ENCODE measurements at regions not wholly inside any gene's neighbourhood (a gene's known extent, or its start where the extent isn't known, plus 50 kb on each side); places are given as distances from the start of the nearest gene placed in this dataset.

DNA sequence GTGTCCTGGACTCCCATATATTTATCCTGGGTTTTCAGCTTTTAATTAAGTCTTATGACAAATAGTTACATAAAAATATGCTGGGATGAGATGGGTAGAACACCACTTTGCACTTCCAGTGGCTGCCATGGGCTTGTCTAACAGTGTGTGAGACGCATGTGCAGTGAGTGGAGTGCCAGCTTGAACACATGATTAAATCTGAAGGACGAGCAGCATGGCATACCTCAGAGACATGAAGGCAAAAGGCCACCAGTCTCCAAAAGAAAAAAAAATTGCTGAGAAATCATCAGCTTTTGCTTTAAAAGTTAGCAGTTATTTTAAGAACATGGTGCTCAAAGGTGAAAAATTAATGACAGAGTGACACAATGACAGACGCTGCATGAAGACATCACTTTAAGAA is 139.0 kb upstream of the ADCY1 start:
- Histone ChIP-seq H3K4me3 (replicated peaks in 1 of 2; ENCODE audit: low read depth in 1 of 2, low read length in 2 of 2) (no peak overlapping the region), H3K27me3 (ENCODE audit: insufficient read depth, low read length) (peaks cover 57% of the 10 kb centered on the region), H3K27ac (ENCODE audit: low read depth, low read length) (no peak overlapping the region), H3K9me3 (ENCODE audit: control insufficient read depth in 1 of 2, insufficient read depth in 1 of 2, low read depth in 1 of 2, low read length in 2 of 2) (0 out of 4 replicates have a peak, but pooled peaks cover 0 to 4% of the 10 kb centered on the region in 2 experiments), H3K9ac (ENCODE audit: low read length) (no peak overlapping the region), H3K4me2 (ENCODE audit: low read length) (no peak overlapping the region), H2AFZ (ENCODE audit: low read depth, low read length, poor library complexity, severe bottlenecking) (no peak overlapping the region), H4K20me1 (ENCODE audit: insufficient read depth) (no peaks in the 10 kb centered on the region), H3K4me1 (ENCODE audit: control insufficient read depth in 1 of 2, insufficient read depth in 2 of 2, low read length in 2 of 2) (no peaks in the 10 kb centered on the region), H3K79me2 (ENCODE audit: insufficient read depth, low read length) (no peaks in the 10 kb centered on the region), H3K9me2 (ENCODE audit: insufficient read depth) (no peaks in the 10 kb centered on the region), H3K36me3 (ENCODE audit: control insufficient read depth in 1 of 2, insufficient read depth in 2 of 2, low read length in 2 of 2) (no peaks in the 10 kb centered on the region)
- POLR2A ChIA-PET = no interaction called here
- ATAC-seq = no peak
- no peak for DNase-seq (ENCODE audit: low read depth, low spot score)
- RAD21 ChIA-PET (ENCODE audit: low non-redundant PET in 1 of 2, low total read pairs in 2 of 2, uncharacterized antibody in 2 of 2, unreplicated experiment in 2 of 2) = no interaction called here
- intact Hi-C loops (cut with micrococcal nuclease) = no loop called here
- CTCF ChIA-PET = no interaction called here
- TF ChIP-seq, protein P1, sequence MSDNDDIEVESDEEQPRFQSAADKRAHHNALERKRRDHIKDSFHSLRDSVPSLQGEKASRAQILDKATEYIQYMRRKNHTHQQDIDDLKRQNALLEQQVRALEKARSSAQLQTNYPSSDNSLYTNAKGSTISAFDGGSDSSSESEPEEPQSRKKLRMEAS (IDR thresholded peaks at IDR 0.05) = no peak
- TF ChIP-seq, protein P2, sequence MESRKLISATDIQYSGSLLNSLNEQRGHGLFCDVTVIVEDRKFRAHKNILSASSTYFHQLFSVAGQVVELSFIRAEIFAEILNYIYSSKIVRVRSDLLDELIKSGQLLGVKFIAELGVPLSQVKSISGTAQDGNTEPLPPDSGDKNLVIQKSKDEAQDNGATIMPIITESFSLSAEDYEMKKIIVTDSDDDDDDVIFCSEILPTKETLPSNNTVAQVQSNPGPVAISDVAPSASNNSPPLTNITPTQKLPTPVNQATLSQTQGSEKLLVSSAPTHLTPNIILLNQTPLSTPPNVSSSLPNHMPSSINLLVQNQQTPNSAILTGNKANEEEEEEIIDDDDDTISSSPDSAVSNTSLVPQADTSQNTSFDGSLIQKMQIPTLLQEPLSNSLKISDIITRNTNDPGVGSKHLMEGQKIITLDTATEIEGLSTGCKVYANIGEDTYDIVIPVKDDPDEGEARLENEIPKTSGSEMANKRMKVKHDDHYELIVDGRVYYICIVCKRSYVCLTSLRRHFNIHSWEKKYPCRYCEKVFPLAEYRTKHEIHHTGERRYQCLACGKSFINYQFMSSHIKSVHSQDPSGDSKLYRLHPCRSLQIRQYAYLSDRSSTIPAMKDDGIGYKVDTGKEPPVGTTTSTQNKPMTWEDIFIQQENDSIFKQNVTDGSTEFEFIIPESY (IDR thresholded peaks at IDR 0.05; ENCODE audit: extremely low read depth, insufficient replicate concordance, low read length) = no peak
- no peak for TF ChIP-seq JUND (IDR thresholded peaks at IDR 0.05)
- no peak for TF ChIP-seq FOSL1 (IDR thresholded peaks at IDR 0.05; ENCODE audit: low read depth)
- TF ChIP-seq ELF1 (IDR thresholded peaks at IDR 0.05; ENCODE audit: borderline replicate concordance, low read depth) = no peak
- no TSS peak for BruUV-seq (replicated peaks)

DNA sequence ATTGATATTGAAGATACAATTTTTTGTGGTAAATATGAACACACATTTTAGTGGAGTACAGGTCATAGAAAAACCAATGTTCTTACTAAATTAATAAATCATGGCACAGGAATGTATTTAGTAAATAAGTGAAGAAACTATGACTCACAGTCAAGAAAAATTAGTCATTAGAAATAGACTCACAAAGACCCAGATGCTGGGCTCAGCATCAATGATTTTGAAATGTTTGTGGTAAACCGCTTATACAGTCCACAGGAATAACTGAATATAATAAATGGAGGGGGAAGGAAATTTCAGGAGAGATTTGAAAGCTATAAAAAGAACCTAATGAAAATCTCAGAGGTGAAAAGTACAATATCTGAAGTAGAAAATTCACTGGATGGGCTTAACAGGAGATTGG is 138.3 kb upstream of the ADCY1 start:
- no peak overlapping the region for H3K27ac ChIP-seq (ENCODE audit: low read depth, low read length)
- intact Hi-C loops (cut with micrococcal nuclease) = no loop called here

More for the DNA sequence above, 138.3 kb upstream of the ADCY1 start:
- ChIA-PET CTCF (no interaction called here), RAD21 (ENCODE audit: low non-redundant PET in 1 of 2, low total read pairs in 2 of 2, uncharacterized antibody in 2 of 2, unreplicated experiment in 2 of 2) (no interaction called here), POLR2A (no interaction called here)
- no peaks in the 10 kb centered on the region for H3K9me2 ChIP-seq (ENCODE audit: insufficient read depth)
- no peaks in the 10 kb centered on the region for H4K20me1 ChIP-seq (ENCODE audit: insufficient read depth)
- BruUV-seq (replicated peaks) = no TSS peak
- no peaks in the 10 kb centered on the region for H3K4me1 ChIP-seq (ENCODE audit: control insufficient read depth in 1 of 2, insufficient read depth in 2 of 2, low read length in 2 of 2)
- ATAC-seq (no peak), DNase-seq (ENCODE audit: low read depth, low spot score) (no peak)
- peaks cover 50% of the 10 kb centered on the region for H3K27me3 ChIP-seq (ENCODE audit: insufficient read depth, low read length)
- H3K9me3 ChIP-seq (ENCODE audit: control insufficient read depth in 1 of 2, insufficient read depth in 1 of 2, low read depth in 1 of 2, low read length in 2 of 2) = 0 out of 4 replicates have a peak, but pooled peaks cover 0 to 4% of the 10 kb centered on the region in 2 experiments
- no peaks in the 10 kb centered on the region for H3K79me2 ChIP-seq (ENCODE audit: insufficient read depth, low read length)
- H2AFZ ChIP-seq (ENCODE audit: low read depth, low read length, poor library complexity, severe bottlenecking) = no peak overlapping the region
- TF ChIP-seq ZNF274 (IDR thresholded peaks at IDR 0.05; ENCODE audit: low read depth, low read length) = no peak
- no peak for TF ChIP-seq SRF (IDR thresholded peaks at IDR 0.05; ENCODE audit: low read depth)
- no peak for TF ChIP-seq SIN3A (IDR thresholded peaks at IDR 0.05; ENCODE audit: low read depth)
- TF ChIP-seq, protein P3, sequence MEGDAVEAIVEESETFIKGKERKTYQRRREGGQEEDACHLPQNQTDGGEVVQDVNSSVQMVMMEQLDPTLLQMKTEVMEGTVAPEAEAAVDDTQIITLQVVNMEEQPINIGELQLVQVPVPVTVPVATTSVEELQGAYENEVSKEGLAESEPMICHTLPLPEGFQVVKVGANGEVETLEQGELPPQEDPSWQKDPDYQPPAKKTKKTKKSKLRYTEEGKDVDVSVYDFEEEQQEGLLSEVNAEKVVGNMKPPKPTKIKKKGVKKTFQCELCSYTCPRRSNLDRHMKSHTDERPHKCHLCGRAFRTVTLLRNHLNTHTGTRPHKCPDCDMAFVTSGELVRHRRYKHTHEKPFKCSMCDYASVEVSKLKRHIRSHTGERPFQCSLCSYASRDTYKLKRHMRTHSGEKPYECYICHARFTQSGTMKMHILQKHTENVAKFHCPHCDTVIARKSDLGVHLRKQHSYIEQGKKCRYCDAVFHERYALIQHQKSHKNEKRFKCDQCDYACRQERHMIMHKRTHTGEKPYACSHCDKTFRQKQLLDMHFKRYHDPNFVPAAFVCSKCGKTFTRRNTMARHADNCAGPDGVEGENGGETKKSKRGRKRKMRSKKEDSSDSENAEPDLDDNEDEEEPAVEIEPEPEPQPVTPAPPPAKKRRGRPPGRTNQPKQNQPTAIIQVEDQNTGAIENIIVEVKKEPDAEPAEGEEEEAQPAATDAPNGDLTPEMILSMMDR (IDR thresholded peaks at IDR 0.05 in 2 of 3, conservative IDR thresholded peaks at IDR 0.05 in 1 of 3; ENCODE audit: borderline replicate concordance in 1 of 3, insufficient read depth in 1 of 3, low read depth in 2 of 3, low read length in 2 of 3) = no peak
- TF ChIP-seq, protein P4, sequence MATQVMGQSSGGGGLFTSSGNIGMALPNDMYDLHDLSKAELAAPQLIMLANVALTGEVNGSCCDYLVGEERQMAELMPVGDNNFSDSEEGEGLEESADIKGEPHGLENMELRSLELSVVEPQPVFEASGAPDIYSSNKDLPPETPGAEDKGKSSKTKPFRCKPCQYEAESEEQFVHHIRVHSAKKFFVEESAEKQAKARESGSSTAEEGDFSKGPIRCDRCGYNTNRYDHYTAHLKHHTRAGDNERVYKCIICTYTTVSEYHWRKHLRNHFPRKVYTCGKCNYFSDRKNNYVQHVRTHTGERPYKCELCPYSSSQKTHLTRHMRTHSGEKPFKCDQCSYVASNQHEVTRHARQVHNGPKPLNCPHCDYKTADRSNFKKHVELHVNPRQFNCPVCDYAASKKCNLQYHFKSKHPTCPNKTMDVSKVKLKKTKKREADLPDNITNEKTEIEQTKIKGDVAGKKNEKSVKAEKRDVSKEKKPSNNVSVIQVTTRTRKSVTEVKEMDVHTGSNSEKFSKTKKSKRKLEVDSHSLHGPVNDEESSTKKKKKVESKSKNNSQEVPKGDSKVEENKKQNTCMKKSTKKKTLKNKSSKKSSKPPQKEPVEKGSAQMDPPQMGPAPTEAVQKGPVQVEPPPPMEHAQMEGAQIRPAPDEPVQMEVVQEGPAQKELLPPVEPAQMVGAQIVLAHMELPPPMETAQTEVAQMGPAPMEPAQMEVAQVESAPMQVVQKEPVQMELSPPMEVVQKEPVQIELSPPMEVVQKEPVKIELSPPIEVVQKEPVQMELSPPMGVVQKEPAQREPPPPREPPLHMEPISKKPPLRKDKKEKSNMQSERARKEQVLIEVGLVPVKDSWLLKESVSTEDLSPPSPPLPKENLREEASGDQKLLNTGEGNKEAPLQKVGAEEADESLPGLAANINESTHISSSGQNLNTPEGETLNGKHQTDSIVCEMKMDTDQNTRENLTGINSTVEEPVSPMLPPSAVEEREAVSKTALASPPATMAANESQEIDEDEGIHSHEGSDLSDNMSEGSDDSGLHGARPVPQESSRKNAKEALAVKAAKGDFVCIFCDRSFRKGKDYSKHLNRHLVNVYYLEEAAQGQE (IDR thresholded peaks at IDR 0.05; ENCODE audit: low read depth) = no peak
- TF ChIP-seq POLR2A (IDR thresholded peaks at IDR 0.05; ENCODE audit: borderline replicate concordance, extremely low read depth, insufficient read depth, insufficient read length) = no peak
- no peak for TF ChIP-seq CEBPB (IDR thresholded peaks at IDR 0.05; ENCODE audit: low read depth)
- no peak for TF ChIP-seq CBX3 (IDR thresholded peaks at IDR 0.05; ENCODE audit: low read depth)
- TF ChIP-seq EZH2 (IDR thresholded peaks at IDR 0.05) = no peak
- TF ChIP-seq, protein P5, sequence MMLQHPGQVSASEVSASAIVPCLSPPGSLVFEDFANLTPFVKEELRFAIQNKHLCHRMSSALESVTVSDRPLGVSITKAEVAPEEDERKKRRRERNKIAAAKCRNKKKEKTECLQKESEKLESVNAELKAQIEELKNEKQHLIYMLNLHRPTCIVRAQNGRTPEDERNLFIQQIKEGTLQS (IDR thresholded peaks at IDR 0.05) = no peak
- H3K9ac ChIP-seq (ENCODE audit: low read length) = no peak overlapping the region
- H3K4me2 ChIP-seq (ENCODE audit: low read length) = no peak overlapping the region
- no peak overlapping the region for H3K4me3 ChIP-seq (replicated peaks in 1 of 2; ENCODE audit: low read depth in 1 of 2, low read length in 2 of 2)
- H3K36me3 ChIP-seq (ENCODE audit: control insufficient read depth in 1 of 2, insufficient read depth in 2 of 2, low read length in 2 of 2) = no peaks in the 10 kb centered on the region

Measured in HCT116 (cell line).